H1 (cell line): ENCODE measurements at regions not wholly inside any gene's neighbourhood (a gene's known extent, or its start where the extent isn't known, plus 50 kb on each side); places are given as distances from the start of the nearest gene placed in this dataset.
"Not testable (repeated sequence)": the region's sequence is repeated elsewhere in the genome, so short reads cannot be mapped to it uniquely, and the experiment has no call there.

ENCODE experiments used
- CTCF ChIA-PET: fragments of 300-600 bp; sonication (Branson Sonifier 250); formaldehyde crosslinking; loops from one replicate; lab custom pipeline; 2021; ENCODE audit not compliant: partially characterized antibody; lab: Charles Lee
- POLR2A ChIA-PET: fragments of 300-600 bp; sonication (Branson Sonifier 250); formaldehyde crosslinking; loops from one replicate; lab custom pipeline; 2021; ENCODE audit warnings: inconsistent platforms; ENCODE audit not compliant: partially characterized antibody; lab: Charles Lee
- DNase-seq, 2 experiments: peaks; one replicate each; pipeline versions ENCODE4 v3.0.0 to v3.0.0-alpha.2; 2010 to 2022; ENCODE audit warnings: low spot score in 2 of 2, low read depth in 1 of 2, mixed read lengths in 1 of 2
- FAIRE-seq: peaks from 2 replicates; lab custom pipeline; 2011; peaks lifted over from hg19 to GRCh38; lab: Jason Lieb, UNC
- H2AFZ ChIP-seq: 2 replicates; pipeline ENCODE4 v1.8.1; 2012; ENCODE audit warnings: low read length, inconsistent platforms
- H2AK5ac ChIP-seq: 2 replicates; pipeline ENCODE4 v1.6.1; 2013; ENCODE audit warnings: low read depth, low read length
- H2BK120ac ChIP-seq: replicated peaks from 2 replicates; pipeline ENCODE3; 2013; ENCODE audit warnings: low read depth, low read length, inconsistent platforms
- H2BK12ac ChIP-seq: 2 replicates; pipeline ENCODE4 v1.6.1; 2013; ENCODE audit warnings: low read depth, low read length
- H2BK15ac ChIP-seq: 2 replicates; pipeline ENCODE4 v1.6.1; 2013; ENCODE audit warnings: low read length
- H2BK20ac ChIP-seq: 2 replicates; pipeline ENCODE4 v1.6.1; 2013; ENCODE audit warnings: low read length
- H2BK5ac ChIP-seq: 2 replicates; pipeline ENCODE4 v1.6.1; 2013; ENCODE audit warnings: low read depth, low read length
- H3K14ac ChIP-seq: 2 replicates; pipeline ENCODE4 v1.6.1; 2013; ENCODE audit warnings: inconsistent platforms; ENCODE audit not compliant: insufficient read length
- H3K18ac ChIP-seq: 2 replicates; pipeline ENCODE4 v1.6.1; 2013; ENCODE audit warnings: low read length; ENCODE audit errors: extremely low read depth
- H3K23ac ChIP-seq: 2 replicates; pipeline ENCODE4 v1.6.1; 2013; ENCODE audit warnings: inconsistent platforms; ENCODE audit not compliant: insufficient read length
- H3K23me2 ChIP-seq: 2 replicates; pipeline ENCODE4 v1.6.1; 2013; ENCODE audit warnings: low read depth, low read length
- H3K27ac ChIP-seq: 2 replicates; pipeline ENCODE4 v1.6.1; 2011; ENCODE audit warnings: low read depth, low read length, inconsistent platforms
- H3K27me3 ChIP-seq, 4 experiments: replicated peaks in 1 of 4; 1 replicate in 1 of 4; 2 replicates in 3 of 4; pipeline versions ENCODE4 v1.6.1 to v1.8.1; 2011 to 2013; ENCODE audit warnings: low read length in 3 of 4, mild to moderate bottlenecking in 3 of 4, inconsistent platforms in 2 of 4, mixed read lengths in 2 of 4, moderate library complexity in 1 of 4; ENCODE audit not compliant: control insufficient read depth in 3 of 4, insufficient read depth in 3 of 4; ENCODE audit errors: extremely low read depth in 1 of 4
- H3K36me3 ChIP-seq, 4 experiments: 2 replicates each; pipeline versions ENCODE4 v1.6.1 to v1.8.1; 2011 to 2013; ENCODE audit warnings: mild to moderate bottlenecking in 4 of 4, low read length in 3 of 4, moderate library complexity in 2 of 4, control low read depth in 1 of 4, inconsistent platforms in 1 of 4; ENCODE audit not compliant: insufficient read depth in 4 of 4, control insufficient read depth in 2 of 4
- H3K4ac ChIP-seq: replicated peaks from 2 replicates; pipeline ENCODE3; 2013; ENCODE audit warnings: low read length, low read depth, mixed read lengths, inconsistent platforms; ENCODE audit not compliant: insufficient read length
- H3K4me1 ChIP-seq, 4 experiments: replicated peaks in 1 of 4; 1 replicate in 1 of 4; 2 replicates in 3 of 4; pipeline versions ENCODE4 v1.6.1 to v1.8.1; 2011 to 2013; ENCODE audit warnings: low read length in 3 of 4, inconsistent platforms in 2 of 4, mixed read lengths in 1 of 4; ENCODE audit not compliant: insufficient read depth in 4 of 4, control insufficient read depth in 3 of 4
- H3K4me2 ChIP-seq, 2 experiments: 2 replicates each; pipeline versions ENCODE4 v1.6.1 to v1.8.1; 2011 to 2013; ENCODE audit warnings: low read depth in 2 of 2, low read length in 2 of 2, control low read depth in 1 of 2, inconsistent platforms in 1 of 2, mild to moderate bottlenecking in 1 of 2; ENCODE audit not compliant: insufficient read depth in 1 of 2
- H3K4me3 ChIP-seq, 4 experiments: fragments of 200-600, 300-600 bp in 1 of 4; sonication (generic), shearing (Covaris generic), sonication (Bioruptor Twin) in 1 of 4; 2 replicates each; pipeline versions ENCODE4 v1.5.1 to v1.8.1; 2011 to 2016; ENCODE audit warnings: low read length in 4 of 4, low read depth in 3 of 4, control low read depth in 2 of 4, inconsistent platforms in 2 of 4, mild to moderate bottlenecking in 2 of 4, mixed read lengths in 1 of 4, moderate library complexity in 1 of 4; ENCODE audit not compliant: insufficient read depth in 2 of 4; ENCODE audit errors: extremely low read depth in 1 of 4
- H3K56ac ChIP-seq: replicated peaks from 2 replicates; pipeline ENCODE3; 2013; ENCODE audit warnings: low read depth, mild to moderate bottlenecking, mixed read lengths, low read length, inconsistent platforms; ENCODE audit not compliant: insufficient read length
- H3K79me1 ChIP-seq: 2 replicates; pipeline ENCODE4 v1.6.1; 2013; ENCODE audit warnings: low read depth, low read length, control low read depth
- H3K79me2 ChIP-seq, 2 experiments: 2 replicates each; pipeline versions ENCODE4 v1.6.1 to v1.8.1; 2012 to 2013; ENCODE audit warnings: low read length in 2 of 2, mild to moderate bottlenecking in 2 of 2, inconsistent platforms in 1 of 2; ENCODE audit not compliant: insufficient read depth in 2 of 2, control insufficient read depth in 1 of 2
- H3K9ac ChIP-seq, 4 experiments: replicated peaks in 1 of 4; 1 replicate in 1 of 4; 2 replicates in 3 of 4; pipeline versions ENCODE4 v1.6.1 to v1.8.1; 2011 to 2013; ENCODE audit warnings: low read depth in 3 of 4, low read length in 3 of 4, control low read depth in 2 of 4, mild to moderate bottlenecking in 2 of 4, moderate library complexity in 2 of 4, inconsistent platforms in 1 of 4; ENCODE audit errors: extremely low read depth in 1 of 4
- H3K9me3 ChIP-seq, 2 experiments: 2 replicates each; pipeline versions ENCODE4 v1.6.1 to v1.8.1; 2012 to 2013; ENCODE audit warnings: mild to moderate bottlenecking in 2 of 2, moderate library complexity in 2 of 2, control low read depth in 1 of 2, inconsistent platforms in 1 of 2, low read depth in 1 of 2, low read length in 1 of 2, mixed read lengths in 1 of 2; ENCODE audit not compliant: insufficient read depth in 2 of 2
- H4K20me1 ChIP-seq, 2 experiments: replicated peaks in 1 of 2; 2 replicates each; pipeline versions ENCODE3 to v1.8.1; 2011 to 2013; ENCODE audit warnings: inconsistent platforms in 2 of 2, low read length in 2 of 2, mild to moderate bottlenecking in 1 of 2; ENCODE audit not compliant: insufficient read depth in 2 of 2, control insufficient read depth in 1 of 2
- H4K5ac ChIP-seq: 2 replicates; pipeline ENCODE4 v1.6.1; 2013; ENCODE audit warnings: low read length, low read depth, mixed read lengths, inconsistent platforms; ENCODE audit not compliant: insufficient read length
- H4K8ac ChIP-seq: 2 replicates; pipeline ENCODE4 v1.8.0; 2013; ENCODE audit warnings: mild to moderate bottlenecking, moderate library complexity, low read length, inconsistent platforms; ENCODE audit not compliant: insufficient read depth; ENCODE audit errors: extremely low read depth
- H4K91ac ChIP-seq: replicated peaks from 2 replicates; pipeline ENCODE3; 2013; ENCODE audit warnings: low read length, mixed read lengths, inconsistent platforms; ENCODE audit not compliant: insufficient read length
- WGBS, 2 experiments: shearing (Covaris generic) in 1 of 2; methylation state at CpG; one replicate each; pipeline versions ENCODE4 v1.1.6 to v1.1.7; 2013 to 2015; ENCODE audit warnings: low lambda C conversion rate in 2 of 2, mixed read lengths in 2 of 2, inconsistent platforms in 1 of 2, low coverage in 1 of 2, missing lambda C conversion rate in 1 of 2; ENCODE audit not compliant: insufficient replicate concordance in 2 of 2, insufficient coverage in 1 of 2, insufficient read length in 1 of 2; ENCODE audit errors: extremely low coverage in 1 of 2, missing lambda C conversion rate in 1 of 2; 5-methylcytosine and 5-hydroxymethylcytosine counted together

DNA sequence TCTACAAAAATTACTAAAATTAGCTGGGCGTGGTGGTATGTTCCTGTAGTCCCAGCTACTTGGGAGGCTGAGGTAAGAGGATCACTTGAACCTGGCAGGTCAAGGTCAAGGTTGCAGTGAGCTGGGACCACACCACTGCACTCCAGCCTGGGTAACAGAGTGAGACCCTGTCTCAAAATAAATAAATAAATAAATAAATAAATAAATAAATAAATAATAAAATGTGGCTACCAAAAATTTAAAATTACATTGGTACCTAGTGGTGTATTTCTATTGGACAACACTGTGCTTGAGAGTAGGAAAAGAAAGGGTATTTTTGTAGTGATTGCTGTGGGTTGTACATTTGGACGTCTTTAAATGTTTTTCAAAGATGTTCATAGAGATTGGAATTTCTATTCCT, 229.7 kb downstream of the STK31 start:
- H3K4ac ChIP-seq, H3K27me3 ChIP-seq, H3K23ac ChIP-seq, H3K9ac ChIP-seq, H3K36me3 ChIP-seq, H2AK5ac ChIP-seq, H4K91ac ChIP-seq, H2BK5ac ChIP-seq, H3K4me3 ChIP-seq, H4K5ac ChIP-seq, H3K14ac ChIP-seq, POLR2A ChIA-PET, H3K4me1 ChIP-seq, FAIRE-seq, H3K18ac ChIP-seq, H3K27ac ChIP-seq, H3K79me1 ChIP-seq, H3K23me2 ChIP-seq, H4K20me1 ChIP-seq, H3K4me2 ChIP-seq, H4K8ac ChIP-seq, H2BK15ac ChIP-seq, H3K9me3 ChIP-seq, H3K79me2 ChIP-seq, H2BK20ac ChIP-seq, H2BK12ac ChIP-seq, H2BK120ac ChIP-seq, H3K56ac ChIP-seq, H2AFZ ChIP-seq, DNase-seq: not testable (repeated sequence)
- 90% methylated on average over 2 of the region's 2 CpGs; no CpG with 5 or more reads in 1 of the 2 experiments for WGBS, 2 experiments
- CTCF ChIA-PET, result interaction anchor here (0.6 to 2.0 kb wide), 18 partner anchors 8 to 784 kb away, joined by 3 to 9 read pairs (median 4); no protein-coding TSS in a partner anchor
